HG02763 (cell line): ENCODE measurements at regions not wholly inside any gene's neighbourhood (a gene's known extent, or its start where the extent isn't known, plus 50 kb on each side); places are given as distances from the start of the nearest gene placed in this dataset.
"Not testable (repeated sequence)": the region's sequence is repeated elsewhere in the genome, so short reads cannot be mapped to it uniquely, and the experiment has no call there.

Experiments used
- ATAC-seq: cut with Tn5 transposase; IDR thresholded peaks from one replicate; pipeline ENCODE4 v1.9.1; 2021; ENCODE audit warnings: mild to moderate bottlenecking, moderate library complexity; ENCODE audit not compliant: unreplicated experiment

DNA sequence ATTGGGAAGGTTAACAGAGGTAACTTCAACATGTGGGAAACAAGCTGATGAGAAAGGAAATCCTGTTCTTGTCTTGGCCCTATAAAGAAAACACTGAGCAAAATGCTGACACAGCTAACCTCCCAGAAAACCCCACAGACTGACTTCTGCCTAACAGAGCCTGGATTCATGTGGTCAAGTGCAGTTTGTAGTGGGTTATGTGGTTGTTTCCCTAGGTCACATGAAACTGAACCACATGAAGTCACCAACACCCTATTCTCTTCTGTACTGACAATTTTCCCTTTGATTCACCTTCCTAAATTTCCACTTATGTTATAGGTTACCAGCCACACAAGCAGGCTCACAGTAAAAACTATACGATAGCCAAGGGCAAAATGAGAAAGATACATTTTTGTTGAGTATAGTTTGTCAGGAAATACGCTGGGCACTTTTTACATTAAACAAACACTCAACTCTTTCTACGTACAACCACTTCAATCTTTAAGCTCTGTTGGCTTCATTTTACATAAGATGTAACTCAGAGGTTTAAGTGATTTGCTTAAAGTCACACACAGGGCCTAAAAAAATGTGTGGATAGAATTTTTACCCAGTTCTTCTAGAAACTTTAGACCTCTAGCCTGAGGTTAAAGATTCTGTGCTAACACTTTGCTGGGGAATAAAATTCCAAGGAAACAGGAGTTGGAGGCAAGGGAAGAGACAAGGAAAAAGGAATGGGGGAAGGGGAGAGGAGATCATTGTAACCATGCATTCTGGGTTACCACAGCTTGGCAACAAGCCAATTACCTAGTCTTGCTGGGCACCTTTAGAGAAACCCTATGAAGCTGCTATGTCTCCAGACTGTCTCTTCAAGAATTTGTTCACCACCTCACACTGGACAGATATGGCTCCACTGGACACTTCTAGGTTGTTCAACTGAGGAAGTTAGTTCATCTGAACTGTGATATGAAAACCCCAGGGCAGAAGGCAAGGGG is 601.6 kb upstream of the USP24 start:
- no peak for ATAC-seq

GRCh38 chr1:55815745-55816455 is 600.7 kb upstream of the USP24 start:
- ATAC-seq, result no peak

DNA sequence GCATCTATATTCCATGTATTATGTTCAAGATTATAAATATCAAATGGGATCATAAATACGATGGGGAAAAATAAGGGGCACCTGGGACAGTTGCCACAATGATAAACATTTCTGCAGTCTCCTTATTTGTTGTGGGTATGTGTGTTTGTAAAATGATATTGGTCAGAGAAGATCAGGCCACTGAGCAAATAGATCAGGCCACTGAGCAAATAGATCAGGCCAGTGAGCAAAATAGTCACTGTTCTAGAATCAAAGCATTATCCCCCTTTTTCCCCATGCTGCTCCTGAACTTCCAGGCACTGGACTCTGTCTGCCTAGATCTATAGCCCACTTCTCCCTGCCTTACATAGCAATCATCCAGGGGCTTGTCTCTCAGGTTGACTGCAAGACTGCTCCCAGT is 599.8 kb upstream of the USP24 start:
- ATAC-seq, result no peak

- ATAC-seq, result no peak
These were observed 598.5 kb upstream of the USP24 start for GRCh38 chr1:55813618-55814017.

DNA sequence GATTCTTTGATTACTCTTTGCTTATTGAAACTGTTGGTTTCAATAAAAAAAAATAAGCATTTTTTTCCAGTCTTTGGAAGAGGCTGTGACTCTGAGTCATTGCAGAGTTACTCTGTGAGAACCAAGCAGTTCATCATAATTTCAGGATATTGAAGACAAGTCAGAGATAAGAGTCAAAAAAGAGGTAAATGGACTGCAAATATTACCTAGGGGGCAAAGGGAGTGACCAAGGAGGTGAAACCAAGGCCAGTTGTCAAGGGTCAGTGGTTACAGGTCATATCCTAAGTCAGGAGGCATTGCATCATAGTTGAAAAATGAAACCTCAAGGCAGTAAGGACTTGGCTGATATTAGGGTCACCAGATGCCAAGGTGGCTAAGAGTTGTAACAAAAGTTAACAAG is 597.1 kb upstream of the USP24 start:
- ATAC-seq, result no peak

DNA sequence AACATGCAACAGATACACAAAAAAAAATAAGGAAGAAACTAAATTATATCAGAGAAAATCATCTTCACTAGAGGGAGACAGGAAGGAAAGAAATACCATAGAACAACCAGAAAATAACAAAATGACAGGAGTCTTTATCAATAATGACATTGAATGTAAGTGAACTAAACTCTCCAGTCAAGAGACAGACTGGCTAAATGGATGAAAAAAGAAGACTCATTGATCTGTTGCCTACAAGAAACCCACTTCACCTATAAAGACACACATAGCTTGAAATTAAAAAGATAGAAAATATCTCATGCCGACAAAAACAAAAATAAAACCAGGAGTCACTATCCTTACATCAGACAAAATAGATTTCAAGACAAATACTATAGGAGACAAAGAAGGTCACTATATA is 593.1 kb upstream of the USP24 start:
- ATAC-seq, result no peak

- ATAC-seq, result no peak
These were observed 588.3 kb upstream of the USP24 start for GRCh38 chr1:55803429-55803828.

DNA sequence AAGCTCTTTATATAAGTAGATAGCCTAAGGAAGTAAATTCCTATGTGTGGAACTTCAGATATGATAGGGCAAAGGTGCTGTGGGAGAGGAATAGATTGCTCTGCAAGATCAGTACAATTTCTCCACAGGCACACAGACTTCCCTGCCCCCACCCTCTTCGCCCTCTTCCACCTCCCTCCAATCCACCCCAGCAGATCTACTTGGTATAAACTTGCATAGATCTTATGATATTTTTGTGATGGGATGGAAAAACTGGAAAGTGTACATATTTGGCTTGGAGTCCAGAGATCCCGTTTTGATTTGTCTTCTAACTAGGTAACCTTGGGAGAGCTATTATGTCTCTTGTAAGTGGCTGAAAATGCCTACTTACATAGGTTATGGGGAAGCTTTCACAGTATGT is 586.3 kb upstream of the USP24 start:
- no peak for ATAC-seq

DNA sequence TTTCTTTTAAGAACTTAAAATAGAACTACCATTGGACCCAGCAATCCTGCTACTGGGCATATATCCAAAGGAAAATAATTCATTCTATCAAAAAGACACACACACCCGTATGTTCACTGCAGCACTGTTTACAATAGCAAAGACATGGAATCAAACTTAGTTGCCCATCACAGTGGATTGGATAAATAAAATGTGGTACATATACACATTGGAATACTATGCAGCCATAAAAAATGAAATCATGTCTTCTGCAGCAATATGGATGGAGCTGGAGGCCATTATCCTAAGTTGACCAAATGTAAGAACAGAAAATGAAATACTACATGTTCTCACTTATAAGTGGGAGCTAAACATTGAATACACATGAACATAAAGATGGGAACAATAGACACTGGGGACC is 585.3 kb upstream of the USP24 start:
- ATAC-seq, result no peak

DNA sequence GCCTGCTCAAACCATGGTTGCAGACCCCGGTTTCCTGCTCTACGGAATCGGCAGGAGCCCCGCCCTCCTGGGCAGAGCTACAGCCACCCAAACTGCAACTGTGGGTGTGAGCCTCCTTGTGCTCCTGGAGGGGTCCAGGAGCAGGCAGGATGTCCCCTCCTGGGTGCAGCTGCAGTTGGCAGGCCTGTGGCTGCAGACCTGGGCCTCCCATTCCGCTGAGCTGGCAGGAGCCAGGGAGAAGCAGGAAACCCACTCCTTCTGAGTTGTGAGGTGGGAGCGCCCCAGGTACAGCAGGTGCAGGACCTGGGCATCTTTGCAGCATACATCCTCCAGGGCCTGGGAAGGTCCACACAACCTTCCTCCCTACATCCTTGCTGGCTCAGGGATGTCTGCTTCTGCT is 578.7 kb upstream of the USP24 start:
- ATAC-seq, result no peak

DNA sequence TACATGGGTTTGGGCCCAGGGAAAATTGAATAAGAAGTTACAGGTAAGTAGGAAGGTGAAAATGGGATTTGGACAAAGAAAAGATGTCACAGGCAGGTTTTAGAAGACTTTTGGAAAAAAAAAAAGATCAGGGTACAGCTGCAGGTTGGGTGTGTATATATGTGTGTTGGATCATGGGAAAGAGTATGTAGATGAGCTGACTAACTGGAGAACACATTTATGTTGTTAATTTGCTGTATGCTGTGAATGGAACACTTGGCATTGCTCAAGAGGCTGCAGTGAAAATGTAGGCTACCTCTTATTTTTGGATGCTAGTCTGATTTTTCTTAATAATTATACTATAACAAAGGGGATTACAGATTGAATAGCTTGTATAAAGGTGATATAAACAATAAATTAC is 577.7 kb upstream of the USP24 start:
- ATAC-seq, result no peak

DNA sequence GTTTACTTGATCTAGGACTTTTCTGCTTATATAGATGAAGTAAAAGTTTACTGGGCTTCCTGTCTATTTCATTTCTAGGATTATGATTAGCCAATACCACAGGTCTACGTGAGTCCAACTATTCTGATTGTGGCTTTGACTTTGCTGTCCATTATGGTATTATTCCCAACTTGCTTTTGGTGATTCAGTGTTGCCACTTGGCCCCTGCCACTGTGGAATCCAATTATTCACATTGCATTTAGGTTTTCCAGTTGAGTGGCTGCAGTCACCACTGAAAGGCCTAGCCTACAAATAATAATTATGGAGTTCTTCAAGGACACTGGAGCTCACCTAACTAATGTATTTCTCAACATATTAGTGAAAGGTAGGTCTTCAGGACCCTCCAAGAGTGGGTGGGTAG is 574.3 kb upstream of the USP24 start:
- ATAC-seq, result no peak

GRCh38 chr1:55786396-55786795 is 571.2 kb upstream of the USP24 start:
- ATAC-seq, result no peak

GRCh38 chr1:55784941-55785450 is 569.8 kb upstream of the USP24 start:
- ATAC-seq, result not testable (repeated sequence)

DNA sequence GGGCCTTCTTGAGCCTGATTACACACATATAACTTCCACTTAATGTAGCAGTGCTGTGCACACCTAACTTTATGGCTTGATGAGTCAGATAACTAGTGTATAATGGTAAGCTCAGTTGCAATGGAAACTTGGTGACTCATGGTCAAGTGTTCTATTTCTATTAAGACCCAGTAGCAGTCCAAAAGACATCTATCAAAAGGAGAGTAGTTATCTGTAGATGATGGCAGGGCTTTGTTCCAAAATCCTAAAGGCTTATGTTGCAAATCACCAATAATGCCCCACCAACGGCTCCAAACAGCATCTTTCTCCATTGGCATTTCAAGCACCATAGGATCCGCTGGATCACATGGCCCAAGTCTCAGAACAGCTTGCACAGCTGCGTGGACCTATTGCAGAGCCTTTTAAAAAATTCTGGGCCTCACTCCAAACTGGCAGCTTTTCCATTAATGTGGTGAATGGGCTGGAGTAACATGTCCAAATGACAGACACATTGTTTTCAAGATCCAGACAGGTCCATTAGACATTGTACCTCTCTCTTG is 566.8 kb upstream of the USP24 start:
- ATAC-seq, result no peak

- ATAC-seq, result no peak
These were observed 565.8 kb upstream of the USP24 start for GRCh38 chr1:55781003-55781402.

GRCh38 chr1:55777545-55777944 is 562.4 kb upstream of the USP24 start:
- ATAC-seq, result no peak

DNA sequence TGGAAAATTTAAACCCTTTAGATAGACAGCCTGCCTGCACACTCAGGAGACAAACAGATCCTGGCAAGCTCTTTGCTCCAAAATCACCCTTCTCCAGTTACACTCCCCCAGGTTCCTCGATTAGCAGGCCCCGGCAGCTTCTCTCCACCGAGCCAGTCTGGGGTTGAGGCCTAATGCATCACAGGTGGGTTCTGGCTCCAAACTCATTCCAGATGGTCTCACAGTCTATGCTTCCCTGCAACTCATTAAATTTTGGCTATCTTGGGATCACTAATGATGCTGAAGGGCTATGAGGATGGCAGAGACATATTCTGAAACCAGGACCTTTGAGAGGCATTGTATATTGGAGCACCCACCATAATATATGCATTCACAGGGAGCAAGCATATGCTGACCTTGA is 559.8 kb upstream of the USP24 start:
- ATAC-seq, result no peak

GRCh38 chr1:55774446-55774845 is 559.3 kb upstream of the USP24 start:
- ATAC-seq, result no peak

GRCh38 chr1:55773211-55773940 is 558.2 kb upstream of the USP24 start:
- ATAC-seq, result no peak

- no peak for ATAC-seq
These were observed 553.3 kb upstream of the USP24 start for GRCh38 chr1:55768327-55768952.
